ENCODE measurements at regions not wholly inside any gene's neighbourhood (a gene's known extent, or its start where the extent isn't known, plus 50 kb on each side); places are given as distances from the start of the nearest gene placed in this dataset.

GRCh38 chr2:144074450-144074849 lies 445.5 kb downstream of the ZEB2 start:
- Histone ChIP-seq H3K27me3 (ENCODE audit: insufficient read depth, low read depth, severe bottlenecking) (no peaks in the 10 kb centered on the region), H3K9me3 (ENCODE audit: severe bottlenecking) (no peaks in the 10 kb centered on the region), H3K27ac (no peak overlapping the region), H3K4me3 (ENCODE audit: low read depth, low read length) (no peak overlapping the region), H3K36me3 (no peaks in the 10 kb centered on the region)
- TF ChIP-seq CTCF (IDR thresholded peaks at IDR 0.05; ENCODE audit: low read depth, low read length): no peak
- no peak for DNase-seq

- no peak for DNase-seq
- Histone ChIP-seq H3K27me3 (ENCODE audit: insufficient read depth, low read depth, severe bottlenecking) (no peaks in the 10 kb centered on the region), H3K36me3 (no peaks in the 10 kb centered on the region), H3K9me3 (ENCODE audit: severe bottlenecking) (no peaks in the 10 kb centered on the region), H3K4me3 (ENCODE audit: low read depth, low read length) (no peak overlapping the region), H3K27ac (no peak overlapping the region)
- no peak for TF ChIP-seq CTCF (IDR thresholded peaks at IDR 0.05; ENCODE audit: low read depth, low read length)
Measured at GRCh38 chr2:144071461-144071860, 448.5 kb downstream of the ZEB2 start.

GRCh38 chr2:144067506-144067905 lies 452.4 kb downstream of the ZEB2 start:
- no peaks in the 10 kb centered on the region for H3K36me3 ChIP-seq
- no peak for TF ChIP-seq CTCF (IDR thresholded peaks at IDR 0.05; ENCODE audit: low read depth, low read length)

GRCh38 chr2:144063602-144064001 lies 456.3 kb downstream of the ZEB2 start:
- TF ChIP-seq CTCF (IDR thresholded peaks at IDR 0.05; ENCODE audit: low read depth, low read length): no peak

More at GRCh38 chr2:144067506-144067905, 452.4 kb downstream of the ZEB2 start:
- H3K9me3 ChIP-seq (ENCODE audit: severe bottlenecking): no peaks in the 10 kb centered on the region
- no peak overlapping the region for H3K27ac ChIP-seq
- H3K27me3 ChIP-seq (ENCODE audit: insufficient read depth, low read depth, severe bottlenecking): no peaks in the 10 kb centered on the region
- no peak overlapping the region for H3K4me3 ChIP-seq (ENCODE audit: low read depth, low read length)
- no peak for DNase-seq

GRCh38 chr2:144054911-144055310 lies 465.0 kb downstream of the ZEB2 start:
- TF ChIP-seq CTCF (IDR thresholded peaks at IDR 0.05; ENCODE audit: low read depth, low read length): no peak
- Histone ChIP-seq H3K27ac (no peak overlapping the region), H3K27me3 (ENCODE audit: insufficient read depth, low read depth, severe bottlenecking) (no peaks in the 10 kb centered on the region), H3K4me3 (ENCODE audit: low read depth, low read length) (no peak overlapping the region), H3K36me3 (no peaks in the 10 kb centered on the region), H3K9me3 (ENCODE audit: severe bottlenecking) (no peaks in the 10 kb centered on the region)
- no peak for DNase-seq

More at GRCh38 chr2:144063602-144064001, 456.3 kb downstream of the ZEB2 start:
- Histone ChIP-seq H3K27ac (no peak overlapping the region), H3K36me3 (no peaks in the 10 kb centered on the region), H3K9me3 (ENCODE audit: severe bottlenecking) (no peaks in the 10 kb centered on the region), H3K4me3 (ENCODE audit: low read depth, low read length) (no peak overlapping the region), H3K27me3 (ENCODE audit: insufficient read depth, low read depth, severe bottlenecking) (no peaks in the 10 kb centered on the region)
- DNase-seq: no peak

GRCh38 chr2:144052083-144052482 lies 467.8 kb downstream of the ZEB2 start:
- no peak for TF ChIP-seq CTCF (IDR thresholded peaks at IDR 0.05; ENCODE audit: low read depth, low read length)
- Histone ChIP-seq H3K9me3 (ENCODE audit: severe bottlenecking) (no peaks in the 10 kb centered on the region), H3K36me3 (no peaks in the 10 kb centered on the region), H3K27me3 (ENCODE audit: insufficient read depth, low read depth, severe bottlenecking) (no peaks in the 10 kb centered on the region), H3K27ac (no peak overlapping the region), H3K4me3 (ENCODE audit: low read depth, low read length) (no peak overlapping the region)
- DNase-seq: no peak

All from WERI-Rb-1 (cell line).